Right lobe of liver (tissue), 4 donors: ENCODE measurements at regions not wholly inside any gene's neighbourhood (a gene's known extent, or its start where the extent isn't known, plus 50 kb on each side); places are given as distances from the start of the nearest gene placed in this dataset.

Source experiments
- CTCF ChIP-seq, 4 donors: fragments of 200-600 bp in 3 of 4; fragments of 450-650 bp in 1 of 4; IDR thresholded peaks; one replicate each; pipeline versions ENCODE4 v1.5.1 to v1.8.0; 2016 to 2022; ENCODE audit warnings: antibody characterized with exemption in 4 of 4, mild to moderate bottlenecking in 2 of 4
- POLR2A ChIP-seq: fragments of 450-650 bp; IDR thresholded peaks from one replicate; pipeline ENCODE4 v1.6.1; 2017; ENCODE audit warnings: antibody characterized with exemption, mild to moderate bottlenecking
- donor health status: DM: no; HTN: no; CAD: no.
- donor health status: DM: no; HTN: no; CAD: no.
- donor health status: DM: no; HTN: yes; CAD: no.

DNA sequence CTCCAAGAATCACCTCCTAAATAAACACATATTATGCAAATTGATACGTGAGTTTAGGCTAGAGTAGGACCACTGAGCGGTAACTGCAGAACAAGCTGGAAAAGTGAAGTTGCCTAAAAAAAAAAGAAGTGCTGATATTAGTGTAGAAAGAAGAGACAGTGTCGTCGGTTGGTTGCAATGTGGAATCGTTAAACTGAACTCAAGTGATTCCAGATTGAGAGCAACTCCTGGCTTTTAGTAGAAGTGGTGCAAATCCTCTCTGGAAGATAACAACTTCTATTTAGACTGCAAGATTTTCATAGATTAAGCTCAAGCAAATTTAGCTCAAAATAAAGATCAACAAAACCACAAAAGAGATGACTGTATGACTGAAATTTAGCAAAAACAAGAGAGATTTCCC is 97.0 kb upstream of the PGR start:
- TF ChIP-seq CTCF (IDR thresholded peaks at IDR 0.05): no peak
- no peak for TF ChIP-seq POLR2A
